Cerebellar nuclear complex (tissue), 1 donor: ENCODE measurements at regions not wholly inside any gene's neighbourhood (a gene's known extent, or its start where the extent isn't known, plus 50 kb on each side); places are given as distances from the start of the nearest gene placed in this dataset.
"Not testable (repeated sequence)": the region's sequence is repeated elsewhere in the genome, so short reads cannot be mapped to it uniquely, and the experiment has no call there.

Experiments used
- DNase-seq, 2 experiments: peaks; one replicate each; lab custom pipeline; 2025; lab: John Stamatoyannopoulos, UW

GRCh38 chr5:1636208-1636770, 112.5 kb upstream of the LPCAT1 start:
- DNase-seq: not testable (repeated sequence)

- DNase-seq: not testable (repeated sequence)
These were observed 111.7 kb upstream of the LPCAT1 start for GRCh38 chr5:1635477-1635876.

DNA sequence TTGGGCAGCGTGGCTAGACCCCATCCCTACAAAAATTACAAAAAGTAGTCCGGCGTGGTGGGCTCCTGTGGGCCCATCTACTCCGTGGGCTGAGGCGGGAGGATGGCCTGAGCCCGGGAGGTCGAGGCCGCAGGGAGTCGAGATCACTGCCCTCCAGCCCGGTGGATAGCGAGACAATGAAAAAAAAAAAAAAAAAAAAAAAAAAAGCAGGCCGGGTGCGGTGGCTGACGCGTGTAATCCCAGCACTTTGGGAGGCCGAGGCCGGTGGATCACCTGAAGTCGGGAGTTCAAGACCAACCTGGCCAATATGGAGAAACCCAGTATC, 110.5 kb upstream of the LPCAT1 start:
- DNase-seq: no peak

DNA sequence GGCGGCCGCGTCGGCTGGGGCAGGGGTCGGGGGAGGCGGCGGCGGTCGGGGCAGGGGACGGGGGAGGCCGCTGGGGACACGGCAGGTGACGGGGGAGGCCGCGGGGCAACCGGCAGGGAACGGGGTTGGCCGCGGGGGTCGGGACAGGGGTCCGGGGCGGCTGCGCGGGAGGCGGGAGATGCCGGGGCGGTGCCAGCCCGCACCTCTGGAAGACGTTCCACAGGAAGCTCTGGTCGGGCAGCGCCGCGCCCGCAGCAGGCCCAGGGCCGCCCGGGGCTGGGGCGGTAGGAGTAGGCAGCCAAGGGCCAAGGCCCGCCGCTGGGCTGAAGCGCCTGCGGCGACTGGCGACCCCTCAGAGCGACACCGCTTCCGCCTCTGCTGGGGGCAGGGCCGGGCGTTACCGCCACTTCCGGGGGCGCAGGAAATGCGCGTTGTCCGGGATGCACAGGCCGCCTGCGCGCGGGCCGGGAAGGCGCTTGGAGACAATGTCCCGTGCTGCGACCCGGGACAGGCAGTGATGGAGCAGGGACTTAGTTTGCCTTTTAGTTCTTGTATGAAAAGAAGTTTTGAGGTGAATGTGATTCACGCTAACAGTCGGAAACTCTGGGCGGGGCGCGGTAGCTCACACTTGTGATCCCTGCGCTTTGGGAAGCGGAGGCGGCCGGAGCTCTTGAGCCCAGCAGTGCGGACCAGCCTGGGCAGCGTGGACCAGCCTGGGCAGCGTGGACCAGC, 110.0 kb upstream of the LPCAT1 start:
- DNase-seq: peak in 1 of 2 experiments; percentile 28

- not testable (repeated sequence) for DNase-seq
These were observed 107.2 kb upstream of the LPCAT1 start for GRCh38 chr5:1631004-1631403.

DNA sequence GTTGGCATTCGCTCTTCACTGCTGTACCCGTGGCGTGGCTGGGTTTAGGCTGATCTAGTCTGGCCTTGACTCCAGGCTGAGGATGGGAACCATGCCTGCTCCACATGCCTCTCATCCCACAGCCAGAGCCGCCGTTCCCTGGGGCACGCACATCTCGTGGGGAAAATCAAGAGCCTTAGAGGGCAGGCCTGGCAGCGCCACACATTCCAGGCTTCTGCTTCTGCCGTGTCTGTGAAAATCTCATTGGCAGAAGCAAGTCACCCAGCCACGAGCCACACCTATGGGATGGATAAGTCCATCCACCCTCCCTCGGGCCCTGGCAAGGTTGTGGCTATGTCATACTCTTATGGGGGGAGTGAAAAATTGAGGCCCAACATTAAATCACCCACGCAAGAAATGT, 102.6 kb upstream of the LPCAT1 start:
- DNase-seq: not testable (repeated sequence)

GRCh38 chr5:1619531-1619930, 95.8 kb upstream of the LPCAT1 start:
- not testable (repeated sequence) for DNase-seq

DNA sequence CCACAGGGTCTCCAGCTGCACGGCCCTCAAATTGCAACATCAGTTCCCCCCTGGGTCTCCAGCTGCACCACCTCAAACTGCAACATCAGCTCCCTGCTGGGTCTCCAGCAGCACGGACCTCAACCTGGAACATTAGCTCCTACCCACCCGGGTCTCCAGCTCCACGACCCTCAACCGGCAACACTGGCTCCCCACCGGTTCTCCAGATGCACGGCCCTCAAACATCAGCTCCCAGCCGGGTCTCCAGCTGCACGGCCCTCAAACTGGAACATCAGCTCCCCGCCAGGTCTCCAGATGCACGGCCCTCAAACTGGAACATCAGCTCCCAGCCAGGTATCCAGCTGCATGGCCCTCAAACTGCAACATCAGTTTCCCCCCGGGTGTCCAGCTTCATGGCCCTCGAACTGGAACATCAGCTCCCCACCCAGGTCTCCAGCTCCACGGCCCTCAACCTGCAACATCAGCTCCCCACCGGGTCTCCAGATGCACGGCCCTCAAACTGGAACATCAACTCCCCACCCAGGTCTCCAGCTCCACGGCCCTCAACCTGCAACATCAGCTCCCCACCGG, 94.6 kb upstream of the LPCAT1 start:
- not testable (repeated sequence) for DNase-seq

DNA sequence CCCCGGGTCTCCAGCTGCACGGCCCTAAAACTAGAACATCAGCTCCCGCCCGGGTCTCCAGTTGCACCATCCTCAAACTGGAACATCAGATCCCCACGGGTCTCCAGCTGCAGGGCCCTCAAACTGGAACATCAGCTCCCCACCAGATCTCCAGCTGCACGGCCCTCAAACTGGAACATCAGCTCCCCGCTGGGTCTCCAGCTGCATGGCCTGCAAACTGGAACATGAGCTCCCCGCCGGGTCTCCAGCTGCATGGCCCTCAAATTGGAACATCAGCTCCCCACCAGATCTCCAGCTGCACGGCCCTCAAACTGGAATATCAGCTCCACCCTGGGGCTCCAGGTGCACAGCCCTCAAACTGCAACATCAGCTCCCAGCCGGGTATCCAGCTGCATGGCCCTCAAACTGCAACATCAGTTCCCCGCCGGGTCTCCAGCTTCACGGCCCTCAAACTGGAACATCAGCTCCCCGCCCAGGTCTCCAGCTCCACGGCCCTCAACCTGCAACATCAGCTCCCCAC, 93.5 kb upstream of the LPCAT1 start:
- not testable (repeated sequence) for DNase-seq

DNA sequence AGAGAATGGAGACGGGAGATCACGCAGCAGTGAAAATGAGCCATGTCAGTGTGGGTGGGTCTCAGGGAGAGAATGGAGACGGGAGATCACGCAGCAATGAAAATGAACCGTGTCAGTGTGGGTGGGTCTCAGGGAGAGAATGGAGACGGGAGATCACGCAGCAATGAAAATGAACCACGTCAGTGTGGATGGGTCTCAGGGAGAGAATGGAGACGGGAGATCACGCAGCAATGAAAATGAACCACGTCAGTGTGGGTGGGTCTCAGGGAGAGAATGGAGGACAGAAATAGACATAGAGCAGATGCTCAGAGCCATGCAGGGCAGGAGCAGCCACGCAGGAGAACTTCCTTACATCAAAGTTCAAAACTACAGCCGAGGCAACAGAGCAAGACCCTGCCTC, 89.8 kb upstream of the LPCAT1 start:
- DNase-seq: not testable (repeated sequence)

DNA sequence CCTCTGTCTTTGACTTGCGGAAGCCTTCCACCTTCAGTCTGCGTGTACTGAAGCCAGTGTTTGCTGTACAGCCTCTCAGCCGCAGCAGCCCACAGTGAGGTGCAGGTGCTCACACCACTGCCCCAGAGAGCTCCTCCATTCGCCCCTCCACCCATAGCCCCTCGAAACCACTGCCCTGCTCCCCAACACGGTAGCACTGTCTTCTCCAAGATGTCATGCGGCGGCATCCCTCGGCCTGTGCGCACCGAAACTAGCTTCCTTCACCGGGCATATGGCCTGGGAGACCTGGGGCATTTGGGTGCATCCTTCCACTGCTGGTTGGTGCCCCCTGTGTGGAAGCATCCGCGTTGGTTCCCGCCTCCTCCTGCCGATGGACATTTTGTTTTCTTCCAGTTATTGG, 86.8 kb upstream of the LPCAT1 start:
- DNase-seq: not testable (repeated sequence)

DNA sequence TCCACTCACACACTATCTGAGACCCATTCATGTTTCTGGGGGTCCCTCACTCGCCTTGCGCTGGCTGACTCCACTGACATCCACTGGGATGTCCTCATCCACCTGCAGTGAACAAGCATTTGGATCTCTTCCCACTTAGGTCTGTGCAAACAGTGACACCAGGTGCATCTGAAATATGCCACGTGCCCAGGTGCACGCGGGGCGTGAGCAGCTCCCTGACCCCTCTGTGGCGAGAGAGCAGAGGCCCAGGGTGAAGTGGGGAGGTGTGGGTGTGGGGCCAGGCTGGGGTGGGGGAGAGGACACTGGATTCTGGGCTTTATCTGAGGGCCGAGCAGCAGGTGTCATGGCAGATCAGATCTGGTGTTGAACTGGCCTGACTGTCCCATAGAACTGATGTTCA, 85.4 kb upstream of the LPCAT1 start:
- not testable (repeated sequence) for DNase-seq

GRCh38 chr5:1608336-1608735, 84.6 kb upstream of the LPCAT1 start:
- DNase-seq: not testable (repeated sequence)

GRCh38 chr5:1606951-1607350, 83.2 kb upstream of the LPCAT1 start:
- not testable (repeated sequence) for DNase-seq

- not testable (repeated sequence) for DNase-seq
These were observed 80.2 kb upstream of the LPCAT1 start for GRCh38 chr5:1603916-1604315.

DNA sequence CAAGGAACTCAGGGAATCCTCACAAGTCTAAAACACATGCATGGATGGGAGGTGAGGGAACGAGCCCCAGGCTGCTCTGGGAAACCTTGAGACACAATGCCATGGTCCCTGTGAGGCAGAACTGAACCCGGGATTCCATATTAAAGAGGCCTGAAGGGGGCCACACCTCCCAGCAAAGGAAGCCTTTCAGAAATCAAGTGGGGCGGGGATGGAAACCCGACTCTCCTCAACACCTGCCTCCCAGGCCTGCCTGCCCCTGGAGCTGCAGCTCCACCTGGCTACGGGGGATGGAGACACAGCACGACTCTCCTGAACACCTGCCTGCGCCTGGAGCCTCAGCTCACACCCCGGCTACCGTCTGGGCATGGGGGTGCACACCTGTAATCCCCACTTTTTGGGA, 77.8 kb upstream of the LPCAT1 start:
- DNase-seq: not testable (repeated sequence)

- DNase-seq: not testable (repeated sequence)
These were observed 75.4 kb upstream of the LPCAT1 start for GRCh38 chr5:1598950-1599737.

DNA sequence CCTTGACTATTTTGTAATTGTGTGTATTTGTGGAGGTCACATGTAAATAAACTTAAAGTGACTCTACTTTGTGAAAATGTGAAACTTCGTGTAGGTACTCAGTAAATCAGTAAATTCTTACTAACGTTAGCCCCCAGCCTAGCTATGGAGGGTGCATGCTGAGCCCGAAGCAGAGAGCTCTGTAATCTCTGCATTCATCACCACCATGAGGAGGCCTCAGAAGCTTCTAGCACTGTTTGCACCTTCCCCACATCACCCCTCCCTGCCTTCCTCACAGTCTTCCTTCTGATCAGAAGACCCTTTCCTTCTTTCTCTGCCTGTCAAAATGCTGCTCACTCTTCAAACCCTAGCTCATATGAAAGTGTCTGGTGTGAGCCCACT, 73.3 kb upstream of the LPCAT1 start:
- not testable (repeated sequence) for DNase-seq

DNA sequence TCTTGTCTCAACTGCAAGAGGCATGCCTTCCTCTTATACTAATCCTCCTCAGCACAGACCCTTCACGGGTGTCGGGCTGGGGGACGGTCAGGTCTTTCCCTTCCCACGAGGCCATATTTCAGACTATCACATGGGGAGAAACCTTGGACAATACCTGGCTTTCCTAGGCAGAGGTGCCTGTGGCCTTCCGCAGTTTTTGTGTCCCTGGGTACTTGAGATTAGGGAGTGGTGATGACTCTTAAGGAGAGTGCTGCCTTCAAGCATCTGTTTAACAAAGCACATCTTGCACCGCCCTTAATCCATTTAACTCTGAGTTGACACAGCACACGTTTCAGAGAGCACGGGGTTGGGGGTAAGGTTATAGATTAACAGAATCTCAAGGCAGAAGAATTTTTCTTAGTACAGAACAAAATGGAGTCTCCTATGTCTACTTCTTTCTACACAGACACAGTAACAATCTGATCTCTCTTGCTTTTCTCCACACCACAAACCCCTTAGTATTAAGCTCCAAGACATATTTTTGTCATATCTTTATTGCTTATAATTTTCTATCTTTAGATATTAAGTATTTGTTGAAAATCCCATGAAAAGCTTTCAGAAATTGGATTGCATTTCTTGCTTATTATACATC, 72.8 kb upstream of the LPCAT1 start:
- not testable (repeated sequence) for DNase-seq

GRCh38 chr5:1594357-1595106, 70.8 kb upstream of the LPCAT1 start:
- peak in 1 of 2 experiments; percentile 12 for DNase-seq

- DNase-seq: no peak
These were observed 70.2 kb upstream of the LPCAT1 start for GRCh38 chr5:1593903-1594356.
